Activated T-cell treated with anti-CD3 and anti-CD28 coated beads, Interleukin-2, amount 50 U/mL, for 4 hours (primary cell): ENCODE measurements at regions not wholly inside any gene's neighbourhood (a gene's known extent, or its start where the extent isn't known, plus 50 kb on each side); places are given as distances from the start of the nearest gene placed in this dataset.
"Not testable (repeated sequence)": the region's sequence is repeated elsewhere in the genome, so short reads cannot be mapped to it uniquely, and the experiment has no call there.

Experiments used
- ATAC-seq, 2 donors: fragments of 200-7000 bp; cut with Tn5 transposase; one replicate each; pipeline ENCODE4 v1.10.0; 2021
- DNase-seq: peaks from one replicate; pipeline ENCODE4 v3.0.0-alpha.2; 2020
- H3K27me3 Mint-ChIP-seq: one replicate; pipeline ENCODE4 v1.8.0; 2021; ENCODE audit warnings: low read depth, mixed read lengths
- H3K36me3 Mint-ChIP-seq: one replicate; pipeline ENCODE4 v1.8.0; 2022; ENCODE audit warnings: mixed read lengths; ENCODE audit not compliant: insufficient read depth
- H3K4me1 Mint-ChIP-seq: one replicate; pipeline ENCODE4 v1.8.0; 2021; ENCODE audit warnings: low read depth, mixed read lengths
- H3K4me3 Mint-ChIP-seq: one replicate; pipeline ENCODE4 v1.8.0; 2021; ENCODE audit warnings: mild to moderate bottlenecking, moderate library complexity, mixed read lengths
- H3K9me3 Mint-ChIP-seq: one replicate; pipeline ENCODE4 v1.8.0; 2021; ENCODE audit warnings: mixed read lengths

- ATAC-seq (no peak), DNase-seq (no peak)
- Mint-ChIP-seq H3K4me3 (no peak overlapping the region), H3K36me3 (peaks cover 33% of the 10 kb centered on the region), H3K27me3 (no peaks in the 10 kb centered on the region), H3K4me1 (no peaks in the 10 kb centered on the region), H3K9me3 (peaks cover 6% of the 10 kb centered on the region)
These were observed 50.9 kb upstream of the WARS2 start for GRCh38 chr1:119191325-119191724.

GRCh38 chr1:119204197-119204960 is 63.9 kb upstream of the WARS2 start:
- H3K4me3 Mint-ChIP-seq = no peak overlapping the region
- no peaks in the 10 kb centered on the region for H3K27me3 Mint-ChIP-seq
- H3K36me3 Mint-ChIP-seq = peaks cover 12% of the 10 kb centered on the region
- DNase-seq (no peak), ATAC-seq (no peak)
- H3K4me1 Mint-ChIP-seq = no peaks in the 10 kb centered on the region
- peaks cover 18% of the 10 kb centered on the region for H3K9me3 Mint-ChIP-seq

DNA sequence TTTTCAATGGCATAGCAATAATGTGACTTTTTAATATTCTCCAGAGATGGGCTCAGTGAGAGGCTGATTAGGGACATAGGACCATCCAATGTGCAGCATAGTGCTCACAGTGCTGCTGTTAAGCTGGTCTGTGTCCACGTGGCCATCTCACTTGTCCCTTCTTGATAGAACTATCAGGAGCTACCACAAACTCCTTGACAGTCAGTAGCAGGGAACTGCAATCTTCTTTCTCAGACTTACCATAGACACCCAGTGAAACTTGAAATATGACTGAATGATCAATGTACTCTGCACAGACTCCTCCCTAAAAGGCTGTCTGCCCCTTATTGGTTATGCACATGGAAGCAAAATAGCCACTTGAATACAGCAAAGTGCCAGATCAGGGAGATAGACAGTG is 64.5 kb upstream of the WARS2 start:
- H3K4me3 Mint-ChIP-seq = no peak overlapping the region
- H3K4me1 Mint-ChIP-seq = no peaks in the 10 kb centered on the region
- DNase-seq = no peak
- no peaks in the 10 kb centered on the region for H3K27me3 Mint-ChIP-seq
- no peak for ATAC-seq
- peaks cover 18% of the 10 kb centered on the region for H3K9me3 Mint-ChIP-seq
- peaks cover 12% of the 10 kb centered on the region for H3K36me3 Mint-ChIP-seq

GRCh38 chr1:119209061-119209460 is 68.6 kb upstream of the WARS2 start:
- Mint-ChIP-seq H3K9me3 (peaks cover 3% of the 10 kb centered on the region), H3K36me3 (peaks cover 14% of the 10 kb centered on the region), H3K4me3 (no peak overlapping the region), H3K4me1 (no peaks in the 10 kb centered on the region), H3K27me3 (no peaks in the 10 kb centered on the region)
- DNase-seq (no peak), ATAC-seq (no peak)

- Mint-ChIP-seq H3K36me3 (peaks cover 14% of the 10 kb centered on the region), H3K4me1 (no peaks in the 10 kb centered on the region), H3K27me3 (no peaks in the 10 kb centered on the region), H3K9me3 (peaks cover 3% of the 10 kb centered on the region), H3K4me3 (no peak overlapping the region)
- ATAC-seq (no peak), DNase-seq (no peak)
These were observed 69.3 kb upstream of the WARS2 start for GRCh38 chr1:119209596-119210295.

DNA sequence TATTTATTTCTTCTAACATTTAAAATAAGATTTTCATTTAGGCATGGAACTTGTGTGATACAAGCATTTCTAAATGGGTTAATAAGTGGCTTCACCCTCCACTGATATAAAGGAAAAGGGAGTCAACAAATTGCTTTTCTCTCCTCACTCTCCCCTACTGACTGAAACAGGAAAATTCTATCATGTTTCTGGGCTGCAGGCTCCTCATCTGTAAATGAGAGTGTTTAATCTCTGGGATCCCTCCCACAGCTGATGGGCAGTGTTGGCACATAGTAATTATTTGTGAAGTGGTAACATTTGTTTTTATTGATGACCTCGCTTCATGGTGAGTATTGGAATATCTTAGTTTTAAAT is 69.8 kb upstream of the WARS2 start:
- Mint-ChIP-seq H3K27me3 (no peaks in the 10 kb centered on the region), H3K9me3 (peaks cover 3% of the 10 kb centered on the region), H3K36me3 (peaks cover 14% of the 10 kb centered on the region), H3K4me3 (no peak overlapping the region), H3K4me1 (no peaks in the 10 kb centered on the region)
- DNase-seq (no peak), ATAC-seq (no peak)

DNA sequence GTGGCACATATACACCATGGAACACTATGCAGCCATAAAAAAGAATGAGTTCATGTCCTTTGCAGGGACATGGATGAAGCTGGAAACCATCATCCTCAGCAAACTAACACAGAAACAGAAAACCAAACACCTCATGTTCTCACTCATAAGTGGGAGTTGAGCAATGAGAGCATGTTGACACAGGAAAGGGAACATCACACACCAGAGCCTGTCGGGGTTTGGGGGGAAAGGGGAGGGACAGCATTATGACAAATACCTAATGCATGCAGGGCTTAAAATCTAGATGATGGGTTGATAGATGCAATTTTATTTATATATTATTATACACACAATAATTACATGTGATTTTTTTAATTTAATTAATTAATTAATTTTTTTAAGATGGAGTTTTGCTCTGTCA is 72.8 kb upstream of the WARS2 start:
- H3K36me3 Mint-ChIP-seq = peaks cover 18% of the 10 kb centered on the region
- not testable (repeated sequence) for H3K9me3 Mint-ChIP-seq

DNA sequence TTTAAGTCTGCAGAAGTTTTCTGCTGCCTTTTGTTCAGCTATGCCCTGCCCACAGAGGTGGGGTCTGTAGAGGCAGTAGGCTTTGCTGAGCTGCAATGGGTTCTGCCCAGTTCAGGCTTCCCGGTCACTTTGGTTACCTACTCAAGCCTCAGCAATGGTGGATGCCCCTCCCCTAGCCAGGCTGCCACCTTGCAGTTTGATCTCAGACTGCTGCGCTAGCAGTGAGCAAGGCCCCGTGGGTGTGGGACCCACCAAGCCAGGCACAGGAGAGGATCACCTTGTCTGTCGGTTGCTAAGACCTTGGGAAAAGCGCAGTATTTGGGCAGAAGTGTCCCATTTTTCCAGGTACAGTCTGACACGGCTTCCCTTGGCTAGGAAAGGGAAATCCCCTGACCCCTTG is 74.5 kb upstream of the WARS2 start:
- not testable (repeated sequence) for H3K4me3 Mint-ChIP-seq, H3K9me3 Mint-ChIP-seq, ATAC-seq, DNase-seq, H3K4me1 Mint-ChIP-seq, H3K27me3 Mint-ChIP-seq
- peaks cover 24% of the 10 kb centered on the region for H3K36me3 Mint-ChIP-seq

More for the DNA sequence above, 72.8 kb upstream of the WARS2 start:
- not testable (repeated sequence) for H3K4me3 Mint-ChIP-seq, DNase-seq, H3K27me3 Mint-ChIP-seq, ATAC-seq, H3K4me1 Mint-ChIP-seq

GRCh38 chr1:119217309-119217828 is 76.9 kb upstream of the WARS2 start:
- DNase-seq (no peak), ATAC-seq (no peak)
- no peaks in the 10 kb centered on the region for H3K27me3 Mint-ChIP-seq
- no peak overlapping the region for H3K4me3 Mint-ChIP-seq
- H3K9me3 Mint-ChIP-seq = no peaks in the 10 kb centered on the region
- H3K4me1 Mint-ChIP-seq = no peaks in the 10 kb centered on the region
- peaks cover 19% of the 10 kb centered on the region for H3K36me3 Mint-ChIP-seq

DNA sequence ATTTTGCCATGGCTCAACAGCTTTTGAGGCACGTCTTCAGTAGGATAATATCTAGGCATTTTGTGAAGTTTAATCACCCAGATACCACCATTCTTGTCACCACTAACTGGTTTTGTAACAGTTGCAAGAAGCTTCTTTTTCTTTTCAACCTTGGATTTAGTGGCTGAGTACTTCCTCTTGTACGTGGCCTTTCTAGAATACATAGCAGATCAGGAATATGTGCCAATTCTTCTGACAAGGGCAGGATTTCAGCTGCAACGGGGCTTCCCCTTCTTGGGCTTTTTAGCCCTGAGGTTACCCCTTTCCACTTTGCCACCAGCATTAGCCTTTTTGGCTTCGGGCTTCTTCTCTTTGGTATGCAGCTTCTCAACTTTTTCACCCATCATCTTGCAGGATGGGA is 79.3 kb upstream of the WARS2 start:
- DNase-seq (no peak), ATAC-seq (no peak)
- Mint-ChIP-seq H3K4me3 (no peak overlapping the region), H3K36me3 (peaks cover 21% of the 10 kb centered on the region), H3K4me1 (no peaks in the 10 kb centered on the region), H3K9me3 (no peaks in the 10 kb centered on the region), H3K27me3 (no peaks in the 10 kb centered on the region)

DNA sequence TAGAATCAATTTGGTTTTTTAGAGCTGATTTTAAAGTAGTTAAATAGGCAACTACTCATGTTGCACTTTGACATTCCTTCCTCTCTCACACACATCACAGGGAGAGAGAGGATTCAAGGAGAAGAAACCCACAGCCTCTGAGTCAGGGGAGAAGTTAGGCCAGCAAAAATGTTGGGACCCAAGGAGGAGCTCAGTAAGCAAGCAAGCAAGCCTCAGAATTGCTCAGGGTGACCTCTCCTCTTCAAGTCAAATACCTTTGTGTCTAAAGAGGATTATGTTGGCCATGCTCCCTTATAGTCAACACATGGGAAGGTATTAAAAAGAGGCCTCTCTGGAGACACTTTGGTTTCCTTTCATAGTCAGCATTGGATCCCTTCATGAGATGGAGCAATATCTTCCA is 80.5 kb upstream of the WARS2 start:
- no peaks in the 10 kb centered on the region for H3K4me1 Mint-ChIP-seq
- no peak overlapping the region for H3K4me3 Mint-ChIP-seq
- DNase-seq (no peak), ATAC-seq (no peak)
- no peaks in the 10 kb centered on the region for H3K9me3 Mint-ChIP-seq
- H3K27me3 Mint-ChIP-seq = no peaks in the 10 kb centered on the region
- peaks cover 21% of the 10 kb centered on the region for H3K36me3 Mint-ChIP-seq

DNA sequence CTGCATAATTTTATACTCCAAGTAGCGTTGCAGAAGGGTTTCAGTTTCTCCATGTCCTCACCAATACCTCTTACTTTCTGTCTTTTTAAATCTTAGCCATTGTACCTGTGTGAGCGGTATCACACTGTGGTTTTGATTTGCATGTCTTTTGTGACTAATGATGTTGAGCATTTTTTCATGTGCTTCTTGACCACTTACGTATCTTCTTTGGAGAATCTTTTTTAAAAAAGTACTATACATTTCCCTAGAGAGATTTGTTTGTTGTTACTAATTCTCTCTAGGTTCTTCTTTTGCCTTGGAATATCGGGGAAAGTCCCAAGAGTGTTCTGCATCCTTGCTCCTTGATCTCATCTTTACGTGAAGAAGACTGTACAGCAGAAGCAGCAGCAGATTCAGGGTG is 81.8 kb upstream of the WARS2 start:
- H3K4me1 Mint-ChIP-seq = no peaks in the 10 kb centered on the region
- no peak overlapping the region for H3K4me3 Mint-ChIP-seq
- H3K9me3 Mint-ChIP-seq = no peaks in the 10 kb centered on the region
- peaks cover 18% of the 10 kb centered on the region for H3K36me3 Mint-ChIP-seq
- ATAC-seq (no peak), DNase-seq (no peak)
- H3K27me3 Mint-ChIP-seq = no peaks in the 10 kb centered on the region

GRCh38 chr1:119225265-119225664 is 84.8 kb upstream of the WARS2 start:
- Mint-ChIP-seq H3K4me3 (no peak overlapping the region), H3K36me3 (peaks cover 5% of the 10 kb centered on the region)

DNA sequence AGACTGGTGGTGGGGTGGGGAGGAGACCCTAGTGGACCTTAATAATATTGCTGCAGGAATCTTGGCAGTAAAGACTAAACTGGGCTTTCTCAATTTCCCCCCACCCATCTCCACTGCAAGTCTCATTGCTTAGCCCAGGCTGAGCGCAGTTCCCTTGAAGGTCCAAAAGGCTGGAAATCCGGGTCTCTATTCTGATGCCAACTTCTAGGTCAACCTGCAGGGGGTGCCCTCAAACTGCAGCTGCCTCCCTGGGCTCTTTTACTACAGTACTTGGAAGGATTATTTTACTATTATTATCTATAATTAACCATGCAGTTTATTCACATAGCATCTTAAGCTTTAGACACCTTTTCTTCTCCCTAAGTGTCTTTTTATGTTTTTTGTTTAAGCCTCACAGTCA is 85.4 kb upstream of the WARS2 start:
- no peaks in the 10 kb centered on the region for H3K27me3 Mint-ChIP-seq
- ATAC-seq (no peak), DNase-seq (no peak)
- no peak overlapping the region for H3K4me3 Mint-ChIP-seq
- no peaks in the 10 kb centered on the region for H3K9me3 Mint-ChIP-seq
- no peaks in the 10 kb centered on the region for H3K4me1 Mint-ChIP-seq
- peaks cover 5% of the 10 kb centered on the region for H3K36me3 Mint-ChIP-seq

More at GRCh38 chr1:119225265-119225664, 84.8 kb upstream of the WARS2 start:
- DNase-seq (no peak), ATAC-seq (no peak)
- Mint-ChIP-seq H3K9me3 (no peaks in the 10 kb centered on the region), H3K27me3 (no peaks in the 10 kb centered on the region), H3K4me1 (no peaks in the 10 kb centered on the region)

DNA sequence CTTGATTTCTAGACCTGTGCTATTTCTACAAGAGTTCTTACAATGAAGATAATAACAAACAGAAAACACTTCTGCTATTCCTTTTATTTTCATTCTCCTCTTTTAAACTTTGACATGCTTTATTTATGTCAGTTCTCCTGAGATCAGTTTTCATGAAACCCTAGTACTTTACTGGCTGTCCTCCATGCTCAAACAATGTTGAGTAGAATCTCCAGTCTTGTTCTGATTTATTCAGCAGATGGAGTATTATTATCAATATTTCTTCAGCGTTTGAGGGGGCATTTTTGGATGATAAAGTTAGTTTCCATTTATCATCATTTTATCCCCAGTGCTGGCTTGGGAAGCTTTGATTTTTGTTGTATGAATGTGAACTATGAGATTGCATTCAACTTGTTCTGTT is 85.9 kb upstream of the WARS2 start:
- Mint-ChIP-seq H3K36me3 (peaks cover 5% of the 10 kb centered on the region), H3K27me3 (no peaks in the 10 kb centered on the region)
- ATAC-seq = no peak

More for the DNA sequence above, 85.9 kb upstream of the WARS2 start:
- DNase-seq = no peak
- H3K9me3 Mint-ChIP-seq = no peaks in the 10 kb centered on the region
- H3K4me1 Mint-ChIP-seq = no peaks in the 10 kb centered on the region
- no peak overlapping the region for H3K4me3 Mint-ChIP-seq
